Mesothelial cell of epicardium (in vitro differentiated cells): ENCODE measurements at regions not wholly inside any gene's neighbourhood (a gene's known extent, or its start where the extent isn't known, plus 50 kb on each side); places are given as distances from the start of the nearest gene placed in this dataset.
"Not testable (repeated sequence)": the region's sequence is repeated elsewhere in the genome, so short reads cannot be mapped to it uniquely, and the experiment has no call there.

ENCODE experiments used
- DNase-seq, 2 experiments: peaks; one replicate each; pipeline ENCODE4 v3.0.0; 2021; ENCODE audit warnings: low spot score in 2 of 2; ENCODE audit not compliant: unreplicated experiment in 2 of 2
- H3K27ac Mint-ChIP-seq: 2 replicates; pipeline ENCODE4 v1.8.0; 2021; ENCODE audit warnings: mixed read lengths
- H3K27me3 Mint-ChIP-seq: 2 replicates; pipeline ENCODE4 v1.8.0; 2021; ENCODE audit warnings: low read depth, mixed read lengths
- H3K36me3 Mint-ChIP-seq: 2 replicates; pipeline ENCODE4 v1.8.0; 2021; ENCODE audit warnings: mixed read lengths
- H3K4me1 Mint-ChIP-seq: 2 replicates; pipeline ENCODE4 v1.8.0; 2021; ENCODE audit warnings: mixed read lengths
- H3K4me3 Mint-ChIP-seq: 2 replicates; pipeline ENCODE4 v1.8.0; 2021; ENCODE audit warnings: mild to moderate bottlenecking, moderate library complexity, mixed read lengths
- H3K9me3 Mint-ChIP-seq: 2 replicates; pipeline ENCODE4 v1.8.0; 2021; ENCODE audit warnings: mixed read lengths
- TF ChIP-seq, protein P1 (sequence below): fragments of 200-600 bp; sonication (generic); IDR thresholded peaks from one replicate; pipeline ENCODE4 v1.5.0; 2021; ENCODE audit warnings: antibody characterized with exemption; ENCODE audit not compliant: unreplicated experiment

DNA sequence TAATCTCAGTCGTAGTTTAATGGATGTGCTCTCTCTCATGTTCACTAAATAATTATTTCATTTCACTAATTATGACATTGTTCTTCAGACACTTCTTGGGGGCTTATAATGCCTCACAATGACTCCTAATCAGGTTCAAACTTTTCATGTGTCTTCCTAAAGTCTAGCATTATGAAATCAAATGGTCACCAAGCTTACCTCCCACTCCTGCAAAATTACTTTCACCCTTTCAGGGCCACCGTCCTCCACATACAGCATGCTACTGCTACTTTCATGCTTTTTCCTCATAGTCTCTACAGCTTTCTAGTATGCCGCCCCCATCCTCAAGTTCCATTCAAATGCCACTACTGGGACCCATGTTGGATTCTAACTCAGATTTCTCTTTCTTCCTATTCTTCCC is 59.8 kb upstream of the C1orf53 start:
- H3K36me3 Mint-ChIP-seq: no peaks in the 10 kb centered on the region
- H3K27me3 Mint-ChIP-seq: no peaks in the 10 kb centered on the region
- H3K27ac Mint-ChIP-seq: no peak overlapping the region
- no peak overlapping the region for H3K4me3 Mint-ChIP-seq
- peaks cover 28% of the 10 kb centered on the region for H3K4me1 Mint-ChIP-seq
- no peaks in the 10 kb centered on the region for H3K9me3 Mint-ChIP-seq
- TF ChIP-seq, protein P1, sequence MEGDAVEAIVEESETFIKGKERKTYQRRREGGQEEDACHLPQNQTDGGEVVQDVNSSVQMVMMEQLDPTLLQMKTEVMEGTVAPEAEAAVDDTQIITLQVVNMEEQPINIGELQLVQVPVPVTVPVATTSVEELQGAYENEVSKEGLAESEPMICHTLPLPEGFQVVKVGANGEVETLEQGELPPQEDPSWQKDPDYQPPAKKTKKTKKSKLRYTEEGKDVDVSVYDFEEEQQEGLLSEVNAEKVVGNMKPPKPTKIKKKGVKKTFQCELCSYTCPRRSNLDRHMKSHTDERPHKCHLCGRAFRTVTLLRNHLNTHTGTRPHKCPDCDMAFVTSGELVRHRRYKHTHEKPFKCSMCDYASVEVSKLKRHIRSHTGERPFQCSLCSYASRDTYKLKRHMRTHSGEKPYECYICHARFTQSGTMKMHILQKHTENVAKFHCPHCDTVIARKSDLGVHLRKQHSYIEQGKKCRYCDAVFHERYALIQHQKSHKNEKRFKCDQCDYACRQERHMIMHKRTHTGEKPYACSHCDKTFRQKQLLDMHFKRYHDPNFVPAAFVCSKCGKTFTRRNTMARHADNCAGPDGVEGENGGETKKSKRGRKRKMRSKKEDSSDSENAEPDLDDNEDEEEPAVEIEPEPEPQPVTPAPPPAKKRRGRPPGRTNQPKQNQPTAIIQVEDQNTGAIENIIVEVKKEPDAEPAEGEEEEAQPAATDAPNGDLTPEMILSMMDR: no peak
- DNase-seq: no peak

DNA sequence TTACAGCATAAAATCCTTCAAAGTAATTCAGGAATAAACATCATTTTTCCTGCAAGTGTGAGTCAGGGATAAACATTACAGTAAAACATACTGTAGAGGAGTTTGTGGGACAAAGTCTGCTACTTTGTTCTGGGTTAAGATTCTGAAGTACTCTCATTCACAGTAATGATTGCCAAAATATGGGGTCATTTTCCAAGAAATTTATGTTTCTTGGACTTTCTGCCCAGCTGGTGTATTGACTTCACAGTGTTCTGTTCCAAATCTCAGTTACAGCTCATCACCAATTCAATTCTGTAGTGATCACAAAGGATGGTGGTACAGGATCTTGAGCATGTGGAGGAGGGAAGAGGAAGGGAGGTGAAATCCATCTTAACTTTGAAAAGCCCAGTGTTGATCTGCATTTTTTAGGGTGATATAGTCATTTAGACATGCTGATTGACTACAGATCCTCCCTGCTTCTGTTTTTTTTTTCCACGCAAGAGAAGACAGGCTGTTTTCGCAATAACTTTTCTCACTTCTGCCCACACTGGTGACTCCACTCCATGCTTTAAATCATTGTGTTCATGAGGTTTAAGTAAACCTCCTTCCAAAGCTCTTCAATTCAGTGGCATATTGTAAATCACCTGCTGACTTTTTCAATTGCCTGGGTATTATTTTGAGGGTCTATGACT is 60.4 kb upstream of the C1orf53 start:
- H3K4me3 Mint-ChIP-seq: no peak overlapping the region
- no peaks in the 10 kb centered on the region for H3K27me3 Mint-ChIP-seq
- no peaks in the 10 kb centered on the region for H3K9me3 Mint-ChIP-seq
- no peak overlapping the region for H3K27ac Mint-ChIP-seq
- TF ChIP-seq, protein P1: no peak
- H3K36me3 Mint-ChIP-seq: no peaks in the 10 kb centered on the region
- H3K4me1 Mint-ChIP-seq: peaks cover 28% of the 10 kb centered on the region
- DNase-seq: no peak

DNA sequence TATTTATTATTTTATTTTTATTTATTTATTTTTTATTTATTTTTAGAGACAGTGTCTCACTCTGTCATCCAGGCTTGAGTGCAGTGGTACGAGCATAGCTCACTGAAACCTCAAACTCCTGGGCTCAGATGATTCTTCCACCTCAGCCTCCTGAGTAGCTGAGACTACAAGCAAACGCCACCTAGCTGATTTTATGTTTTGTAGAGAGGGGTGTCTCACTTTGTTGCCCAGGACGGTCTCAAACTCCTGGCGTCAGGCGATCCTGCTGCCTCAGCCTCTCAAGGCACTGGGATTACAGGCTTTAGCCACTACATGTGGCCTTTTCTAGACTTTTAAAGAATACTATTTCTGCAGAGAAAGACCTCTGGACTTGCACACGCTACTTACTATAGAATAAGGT is 61.3 kb upstream of the C1orf53 start:
- no peak for DNase-seq
- Mint-ChIP-seq H3K4me1 (peaks cover 28% of the 10 kb centered on the region), H3K27me3 (no peaks in the 10 kb centered on the region), H3K27ac (no peak overlapping the region), H3K4me3 (no peak overlapping the region), H3K9me3 (no peaks in the 10 kb centered on the region), H3K36me3 (no peaks in the 10 kb centered on the region)
- TF ChIP-seq, protein P1: no peak

DNA sequence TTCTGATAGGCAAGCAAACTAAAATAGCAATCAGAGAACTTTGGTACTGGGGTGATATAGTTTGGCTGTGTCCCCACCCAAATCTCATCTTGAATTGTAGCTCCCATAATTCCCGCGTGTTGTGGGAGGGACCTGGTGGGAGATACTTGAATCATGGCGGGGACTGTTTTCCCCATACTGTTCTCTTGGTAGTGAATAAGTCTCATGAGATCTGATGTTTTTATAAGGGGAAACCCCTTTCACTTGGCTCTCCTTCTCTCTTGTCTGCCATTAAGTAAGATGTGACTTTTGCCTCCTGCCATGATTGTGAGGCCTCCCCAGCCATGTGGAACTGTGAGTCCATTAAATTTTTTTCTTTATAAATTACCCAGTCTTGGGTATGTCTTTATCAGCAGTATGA is 62.6 kb upstream of the C1orf53 start:
- not testable (repeated sequence) for DNase-seq, H3K4me3 Mint-ChIP-seq, H3K9me3 Mint-ChIP-seq, H3K36me3 Mint-ChIP-seq, H3K27ac Mint-ChIP-seq, H3K27me3 Mint-ChIP-seq
- H3K4me1 Mint-ChIP-seq: peaks cover 19% of the 10 kb centered on the region

DNA sequence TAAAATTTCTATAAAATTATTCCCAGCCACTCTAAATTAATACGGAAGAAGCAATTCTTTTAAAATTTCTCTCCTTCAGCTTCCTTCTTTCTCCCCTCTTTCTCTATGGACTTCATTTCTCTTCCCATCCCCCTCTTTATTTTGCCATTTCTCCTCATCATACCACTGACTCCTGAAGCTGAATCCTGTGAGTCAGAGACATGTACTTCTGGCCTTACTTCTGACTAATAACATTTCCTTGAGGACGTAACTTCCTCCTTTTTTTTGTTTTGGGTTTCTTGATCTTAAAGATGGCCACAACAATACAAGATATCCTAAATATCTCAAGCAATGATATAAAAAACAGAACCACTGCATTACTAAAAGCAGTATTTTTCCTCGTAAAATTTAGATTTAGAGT is 63.6 kb upstream of the DENND1B start:
- no peak overlapping the region for H3K4me3 Mint-ChIP-seq
- no peaks in the 10 kb centered on the region for H3K27me3 Mint-ChIP-seq
- H3K9me3 Mint-ChIP-seq: peaks cover 9% of the 10 kb centered on the region
- peaks cover 12% of the 10 kb centered on the region for H3K4me1 Mint-ChIP-seq
- peaks cover 2% of the 10 kb centered on the region for H3K36me3 Mint-ChIP-seq
- DNase-seq: no peak
- TF ChIP-seq, protein P1: no peak
- no peak overlapping the region for H3K27ac Mint-ChIP-seq

DNA sequence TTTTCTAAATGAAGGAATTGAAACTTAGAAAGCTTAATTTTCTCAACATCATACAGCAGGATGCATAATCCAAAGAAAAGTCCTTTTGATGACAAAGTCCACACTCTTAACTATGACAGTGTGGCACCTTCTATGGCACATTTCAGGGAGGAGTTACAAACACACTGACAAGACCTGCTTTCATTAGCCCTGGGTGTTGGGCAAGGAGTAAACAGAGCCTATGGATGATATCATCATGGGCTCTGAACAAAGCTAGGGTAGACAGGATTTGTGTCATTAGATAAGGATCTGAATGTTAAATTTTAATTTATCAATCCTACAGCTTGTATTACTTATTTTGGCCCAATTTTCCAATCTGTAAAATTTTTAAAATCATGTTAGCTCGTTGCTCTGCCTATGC is 62.6 kb upstream of the DENND1B start:
- Mint-ChIP-seq H3K27ac (no peak overlapping the region), H3K36me3 (peaks cover 2% of the 10 kb centered on the region), H3K4me3 (no peak overlapping the region), H3K4me1 (peaks cover 10% of the 10 kb centered on the region), H3K9me3 (peaks cover 9% of the 10 kb centered on the region), H3K27me3 (no peaks in the 10 kb centered on the region)
- no peak for DNase-seq
- TF ChIP-seq, protein P1: no peak

DNA sequence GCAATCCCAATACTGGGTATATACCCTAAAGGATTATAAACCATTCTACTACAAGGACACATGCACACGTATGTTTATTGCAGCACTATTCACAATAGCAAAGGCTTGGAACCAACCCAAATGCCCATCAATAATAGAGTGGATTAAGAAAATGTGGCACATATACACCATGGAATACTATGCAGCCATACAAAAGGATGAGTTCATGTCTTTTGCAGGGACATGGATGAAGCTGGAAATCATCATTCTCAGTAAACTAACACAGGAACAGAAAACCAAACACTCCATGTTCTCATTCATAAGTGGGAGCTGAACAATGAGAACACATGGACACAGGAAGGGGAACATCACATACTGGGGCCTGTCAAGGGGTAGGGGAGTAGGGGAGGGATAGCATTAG is 61.1 kb upstream of the DENND1B start:
- H3K36me3 Mint-ChIP-seq, H3K4me3 Mint-ChIP-seq, DNase-seq, H3K27me3 Mint-ChIP-seq, H3K4me1 Mint-ChIP-seq, H3K27ac Mint-ChIP-seq: not testable (repeated sequence)
- peaks cover 21% of the 10 kb centered on the region for H3K9me3 Mint-ChIP-seq

DNA sequence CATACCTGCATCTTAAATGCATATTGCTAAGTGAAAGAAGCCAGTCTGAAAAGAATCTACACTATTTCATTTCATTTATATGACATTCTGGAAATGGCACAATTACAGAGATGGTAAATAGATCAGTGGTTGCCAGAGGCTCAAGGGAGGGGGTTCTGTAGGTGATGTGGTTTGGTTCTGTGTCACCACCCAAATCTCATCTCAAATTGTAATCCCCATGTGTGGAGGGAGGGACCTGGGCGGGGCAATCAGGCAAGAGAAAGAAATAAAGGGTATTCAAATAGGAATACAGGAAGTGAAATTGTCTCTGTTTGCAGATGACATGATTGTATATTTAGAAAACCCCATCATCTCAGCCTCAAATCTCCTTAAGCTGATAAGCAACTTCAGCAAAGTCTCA is 53.7 kb upstream of the DENND1B start:
- DNase-seq: not testable (repeated sequence)

More for the DNA sequence above, 53.7 kb upstream of the DENND1B start:
- H3K27ac Mint-ChIP-seq, H3K36me3 Mint-ChIP-seq, H3K27me3 Mint-ChIP-seq, H3K4me1 Mint-ChIP-seq, H3K4me3 Mint-ChIP-seq: not testable (repeated sequence)
- H3K9me3 Mint-ChIP-seq: peaks cover 31% of the 10 kb centered on the region
